ENCODE measurements at regions not wholly inside any gene's neighbourhood (a gene's known extent, or its start where the extent isn't known, plus 50 kb on each side); places are given as distances from the start of the nearest gene placed in this dataset.

- ChIA-PET POLR2A (no interaction called here), CTCF (ENCODE audit: low intra/inter-chr PET ratio) (no interaction called here)
- DNase-seq (ENCODE audit: extremely low read depth in 1 of 4, low spot score in 3 of 4) (no peak), FAIRE-seq (no peak), ATAC-seq (no peak)
- Histone ChIP-seq H3K9me3 (replicated peaks; ENCODE audit: control insufficient read depth, insufficient read depth, low read depth, low read length) (no peaks in the 10 kb centered on the region), H2AFZ (ENCODE audit: low read depth, low read length) (no peak overlapping the region), H3K4me1 (replicated peaks in 1 of 2; ENCODE audit: control insufficient read depth in 2 of 2, insufficient read depth in 2 of 2, low read length in 2 of 2) (no peaks in the 10 kb centered on the region), H3K27me3 (ENCODE audit: control insufficient read depth in 2 of 2, insufficient read depth in 2 of 2, low read length in 2 of 2) (no peaks in the 10 kb centered on the region), H3K9ac (ENCODE audit: insufficient read depth in 1 of 2, low read depth in 2 of 2, low read length in 2 of 2) (no peak overlapping the region), H3K36me3 (ENCODE audit: control insufficient read depth, insufficient read depth, low read length) (no peaks in the 10 kb centered on the region), H3K79me2 (ENCODE audit: control insufficient read depth, insufficient read depth, low read length) (no peaks in the 10 kb centered on the region), H4K20me1 (replicated peaks; ENCODE audit: control insufficient read depth, insufficient read depth, low read length) (no peaks in the 10 kb centered on the region), H3K4me2 (ENCODE audit: insufficient read depth, low read length) (no peak overlapping the region), H3K9me1 (ENCODE audit: control insufficient read depth, insufficient read depth, low read length) (no peaks in the 10 kb centered on the region), H3K4me3 (no peak overlapping the region), H3K27ac (ENCODE audit: extremely low read depth, low read depth, low read length) (no peak overlapping the region)
- intact Hi-C loops (cut with micrococcal nuclease) (no loop called here), in situ Hi-C loops (cut with MboI) (no loop called here)
- 31% methylated on average over 1 of the region's 1 CpG for WGBS (ENCODE audit: insufficient coverage, low coverage, missing lambda C conversion rate)
- no peak for TF ChIP-seq CEBPG (CRISPR knock-in tag; IDR thresholded peaks at IDR 0.05)
- TF ChIP-seq CEBPG (tag; conservative IDR thresholded peaks at IDR 0.05 in 1 of 2, IDR thresholded peaks at IDR 0.05 in 1 of 2): peak in 1 of 2 experiments; percentile 22; a peak in 1 of 4 replicates
- TF ChIP-seq ZFPM2 (CRISPR knock-in tag; IDR thresholded peaks at IDR 0.05): no peak
- TF ChIP-seq PREB (CRISPR knock-in tag; IDR thresholded peaks at IDR 0.05): no peak
- no peak for TF ChIP-seq KAT2B (IDR thresholded peaks at IDR 0.05; ENCODE audit: low read depth, low read length)
- 0 out of 2 replicates have a peak, but pooled peaks have one; percentile 28 for TF ChIP-seq CEBPB (tag; IDR thresholded peaks at IDR 0.05)
- no peak for TF ChIP-seq CBX2 (IDR thresholded peaks at IDR 0.05; ENCODE audit: insufficient read depth, low read length, poor library complexity, severe bottlenecking)
- TF ChIP-seq DEAF1 (CRISPR knock-in tag; IDR thresholded peaks at IDR 0.05): no peak
- no peak for TF ChIP-seq SMARCC2 (IDR thresholded peaks at IDR 0.05; ENCODE audit: low read depth)
- no peak for TF ChIP-seq MTA2 (IDR thresholded peaks at IDR 0.05; ENCODE audit: low read depth)
- TF ChIP-seq FOXK2 (conservative IDR thresholded peaks at IDR 0.05 in 1 of 2, IDR thresholded peaks at IDR 0.05 in 1 of 2; ENCODE audit: low read depth in 2 of 2): no peak
- no peak for TF ChIP-seq MEF2D (tag; conservative IDR thresholded peaks at IDR 0.05; ENCODE audit: low read depth)
- no peak for TF ChIP-seq SRF (CRISPR knock-in tag; IDR thresholded peaks at IDR 0.05)
- TF ChIP-seq SIN3A (IDR thresholded peaks at IDR 0.05; ENCODE audit: borderline replicate concordance in 2 of 2, control insufficient read depth in 1 of 2, low read depth in 2 of 2, low read length in 2 of 2): no peak
- no peak for TF ChIP-seq MBD2 (IDR thresholded peaks at IDR 0.05; ENCODE audit: borderline replicate concordance, low read depth)
- no peak for TF ChIP-seq E2F3 (CRISPR knock-in tag; IDR thresholded peaks at IDR 0.05)
- no peak for TF ChIP-seq CHD2 (IDR thresholded peaks at IDR 0.05; ENCODE audit: low read depth, low read length)
- no peak for TF ChIP-seq ZNF398 (CRISPR knock-in tag; IDR thresholded peaks at IDR 0.05)
- no TSS peak for BruUV-seq (replicated peaks)
These were observed 204.7 kb upstream of the RGS18 start for GRCh38 chr1:191953526-191953925.
